ENCODE measurements at regions not wholly inside any gene's neighbourhood (a gene's known extent, or its start where the extent isn't known, plus 50 kb on each side); places are given as distances from the start of the nearest gene placed in this dataset.

DNA sequence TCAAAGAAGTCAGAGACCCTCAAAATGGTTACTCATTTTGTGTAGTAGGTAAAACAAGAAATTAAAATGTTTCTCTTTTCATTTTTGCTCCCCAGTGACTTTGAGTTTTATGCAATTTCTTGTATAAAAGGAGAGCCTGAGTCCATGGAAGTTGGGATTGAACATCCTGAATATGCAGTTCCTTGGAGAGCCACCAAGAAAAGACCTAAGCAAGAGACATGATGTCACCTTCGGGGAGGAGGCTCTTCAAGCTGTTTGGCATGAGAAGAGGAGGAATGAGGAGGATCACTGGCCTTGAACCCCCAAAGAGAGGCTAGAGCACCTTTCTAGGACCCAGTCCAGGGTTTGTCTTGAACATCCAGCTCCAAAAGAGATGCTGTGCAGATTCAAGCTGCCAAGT lies 62.3 kb upstream of the CALM2 start:
- TF ChIP-seq, protein P1, sequence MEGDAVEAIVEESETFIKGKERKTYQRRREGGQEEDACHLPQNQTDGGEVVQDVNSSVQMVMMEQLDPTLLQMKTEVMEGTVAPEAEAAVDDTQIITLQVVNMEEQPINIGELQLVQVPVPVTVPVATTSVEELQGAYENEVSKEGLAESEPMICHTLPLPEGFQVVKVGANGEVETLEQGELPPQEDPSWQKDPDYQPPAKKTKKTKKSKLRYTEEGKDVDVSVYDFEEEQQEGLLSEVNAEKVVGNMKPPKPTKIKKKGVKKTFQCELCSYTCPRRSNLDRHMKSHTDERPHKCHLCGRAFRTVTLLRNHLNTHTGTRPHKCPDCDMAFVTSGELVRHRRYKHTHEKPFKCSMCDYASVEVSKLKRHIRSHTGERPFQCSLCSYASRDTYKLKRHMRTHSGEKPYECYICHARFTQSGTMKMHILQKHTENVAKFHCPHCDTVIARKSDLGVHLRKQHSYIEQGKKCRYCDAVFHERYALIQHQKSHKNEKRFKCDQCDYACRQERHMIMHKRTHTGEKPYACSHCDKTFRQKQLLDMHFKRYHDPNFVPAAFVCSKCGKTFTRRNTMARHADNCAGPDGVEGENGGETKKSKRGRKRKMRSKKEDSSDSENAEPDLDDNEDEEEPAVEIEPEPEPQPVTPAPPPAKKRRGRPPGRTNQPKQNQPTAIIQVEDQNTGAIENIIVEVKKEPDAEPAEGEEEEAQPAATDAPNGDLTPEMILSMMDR (conservative IDR thresholded peaks at IDR 0.05; ENCODE audit: low read length) = no peak
- no peak for TF ChIP-seq EZH2phosphoT487 (IDR thresholded peaks at IDR 0.05; ENCODE audit: borderline replicate concordance)
